ENCODE measurements at regions not wholly inside any gene's neighbourhood (a gene's known extent, or its start where the extent isn't known, plus 50 kb on each side); places are given as distances from the start of the nearest gene placed in this dataset.
"Not testable (repeated sequence)": the region's sequence is repeated elsewhere in the genome, so short reads cannot be mapped to it uniquely, and the experiment has no call there.

- DNase-seq (ENCODE audit: low read depth), result no peak
Measured at GRCh38 chr7:24134535-24134934, 149.5 kb upstream of the NPY start.

- DNase-seq (ENCODE audit: low read depth), result no peak
Measured at GRCh38 chr7:24135003-24135817, 148.8 kb upstream of the NPY start.

GRCh38 chr7:24137338-24137737 is 146.7 kb upstream of the NPY start:
- DNase-seq (ENCODE audit: low read depth), result no peak

DNA sequence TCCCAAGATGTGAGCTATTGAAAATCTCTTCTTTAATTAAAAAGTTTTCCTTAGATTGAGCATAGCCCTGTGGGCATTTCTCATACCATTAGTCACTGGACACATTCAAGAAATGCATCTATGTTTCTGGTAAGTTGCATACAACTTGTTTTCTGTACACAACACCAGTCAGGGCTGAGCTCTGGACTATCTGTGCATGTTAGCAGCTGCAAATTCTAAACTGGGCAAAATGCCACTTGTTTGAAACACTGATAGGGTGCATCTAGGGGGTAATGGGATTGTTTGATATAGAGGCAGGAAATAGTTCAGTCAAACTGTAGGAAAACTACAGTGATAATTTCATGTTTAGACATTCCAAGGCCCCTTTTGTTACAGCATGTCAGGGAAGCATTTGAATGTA is 145.6 kb upstream of the NPY start:
- no peak for DNase-seq (ENCODE audit: low read depth)

GRCh38 chr7:24140001-24140400 is 144.0 kb upstream of the NPY start:
- DNase-seq (ENCODE audit: low read depth), result no peak

DNA sequence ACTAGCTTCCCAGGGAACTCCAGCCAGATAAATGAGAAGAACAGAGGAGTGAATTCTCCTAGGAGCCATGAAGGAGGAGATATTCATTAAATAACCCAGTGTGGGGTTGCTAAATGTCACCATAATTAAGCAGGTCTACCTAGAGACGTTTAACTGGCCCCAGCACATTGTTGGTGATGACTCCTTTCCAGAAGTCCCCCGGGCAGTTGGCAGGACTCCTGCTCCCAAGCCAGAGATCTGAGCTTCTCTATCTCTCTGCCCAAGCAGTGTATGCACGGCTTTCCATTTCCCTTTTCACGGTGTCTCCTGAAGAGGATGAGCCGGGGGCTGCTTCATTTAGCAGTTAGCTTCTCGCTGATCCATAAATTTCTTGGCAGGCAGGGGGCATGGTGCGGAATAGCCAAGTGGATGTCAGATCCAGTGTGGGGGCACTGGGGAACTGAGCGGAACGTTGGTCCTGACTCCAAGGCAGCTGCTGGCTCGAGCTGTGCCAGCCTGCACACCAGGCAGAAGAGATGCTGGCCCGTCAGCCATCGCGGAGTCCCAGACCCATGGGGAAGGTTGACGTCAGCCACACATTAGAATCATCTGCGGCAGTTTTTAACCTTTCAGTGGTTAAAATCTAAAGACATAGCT is 142.0 kb upstream of the NPY start:
- no peak for DNase-seq (ENCODE audit: low read depth)

DNA sequence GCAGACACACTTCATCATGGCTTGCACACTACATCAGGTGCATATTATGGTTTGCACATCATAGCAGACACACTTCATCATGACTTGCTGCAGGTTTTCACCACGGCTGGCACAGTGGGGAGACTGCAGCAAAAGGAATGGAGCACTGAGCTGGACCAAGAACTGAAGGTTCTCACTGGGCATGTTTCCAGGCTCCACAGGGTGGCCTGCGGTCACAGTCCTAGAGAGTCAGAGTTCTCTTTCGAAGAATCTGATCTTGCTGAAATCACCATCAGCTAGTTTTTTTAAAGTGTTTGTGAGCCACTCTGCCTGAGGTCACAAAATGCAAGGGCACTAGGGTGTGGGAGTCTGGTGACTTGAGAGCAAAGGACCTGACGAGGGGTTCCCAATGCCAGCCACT is 140.4 kb upstream of the NPY start:
- DNase-seq (ENCODE audit: low read depth), result no peak

GRCh38 chr7:24151944-24152343 is 132.0 kb upstream of the NPY start:
- DNase-seq (ENCODE audit: low read depth), result no peak

- DNase-seq (ENCODE audit: low read depth), result peak; percentile 30
Measured at GRCh38 chr7:24152356-24152755, 131.6 kb upstream of the NPY start.

- DNase-seq (ENCODE audit: low read depth), result no peak
Measured at GRCh38 chr7:24152877-24153472, 131.0 kb upstream of the NPY start.

DNA sequence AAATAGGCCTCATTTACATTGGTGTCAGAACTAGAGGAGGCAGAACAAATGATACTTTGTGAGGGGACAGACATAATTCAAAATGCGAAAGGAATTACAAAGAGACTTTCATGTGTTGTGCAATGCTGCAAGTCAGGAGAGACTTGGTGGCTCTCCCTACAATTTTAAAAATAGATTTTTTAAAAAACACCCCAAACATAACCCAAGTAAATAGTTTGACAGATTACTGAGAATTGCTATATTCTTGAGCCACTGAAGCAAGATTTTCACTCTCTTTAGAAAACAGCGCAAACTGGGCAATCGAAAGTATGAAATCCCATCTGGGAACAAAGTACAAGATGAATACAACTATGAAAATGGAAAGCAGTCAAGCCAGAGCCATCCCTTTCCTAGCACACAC is 126.3 kb upstream of the NPY start:
- no peak for DNase-seq (ENCODE audit: low read depth)

DNA sequence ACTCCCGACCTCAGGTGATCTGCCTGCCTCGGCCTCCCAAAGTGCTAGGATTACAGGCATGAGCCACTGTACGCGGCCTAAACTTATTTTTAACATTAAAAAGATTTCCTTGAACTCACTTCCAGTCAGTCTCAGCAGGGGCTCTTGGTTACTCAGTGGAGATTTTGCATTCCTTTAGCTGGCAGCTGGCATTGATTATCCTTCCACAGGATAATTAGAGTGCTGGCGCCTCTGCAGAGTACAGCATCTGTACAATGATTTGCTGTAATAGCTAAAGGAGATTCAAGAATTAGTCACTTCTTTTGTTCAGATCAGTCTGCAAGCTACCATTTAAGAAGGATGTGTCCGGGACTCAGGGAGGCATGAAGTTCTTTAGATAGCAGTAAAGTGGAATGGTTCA is 125.0 kb upstream of the NPY start:
- no peak for DNase-seq (ENCODE audit: low read depth)

- no peak for DNase-seq (ENCODE audit: low read depth)
Measured at GRCh38 chr7:24164401-24164800, 119.6 kb upstream of the NPY start.

- DNase-seq (ENCODE audit: low read depth), result no peak
Measured at GRCh38 chr7:24169077-24169624, 114.8 kb upstream of the NPY start.

DNA sequence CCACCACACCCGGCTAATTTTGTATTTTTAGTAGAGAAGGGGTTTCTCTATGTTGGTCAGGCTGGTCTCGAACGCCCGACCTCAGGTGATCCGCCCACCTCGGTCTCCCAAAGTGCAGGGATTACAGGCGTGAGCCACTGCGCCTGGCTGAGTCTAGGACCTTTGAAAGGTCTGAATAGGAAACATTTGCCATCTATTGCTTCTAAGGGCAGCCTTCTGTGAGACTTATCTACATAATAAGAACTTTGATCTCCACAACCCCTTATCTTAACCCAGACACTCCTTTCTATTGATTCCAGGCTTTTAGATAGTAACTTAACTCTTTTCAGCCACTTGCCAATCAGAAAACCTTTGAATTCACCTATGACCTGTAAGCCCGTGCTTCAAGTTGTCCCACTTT is 112.0 kb upstream of the NPY start:
- not testable (repeated sequence) for DNase-seq (ENCODE audit: low read depth)

GRCh38 chr7:24172856-24173255 is 111.1 kb upstream of the NPY start:
- no peak for DNase-seq (ENCODE audit: low read depth)

- DNase-seq (ENCODE audit: low read depth), result no peak
Measured at GRCh38 chr7:24175603-24176002, 108.4 kb upstream of the NPY start.

GRCh38 chr7:24178811-24179570 is 105.0 kb upstream of the NPY start:
- DNase-seq (ENCODE audit: low read depth), result no peak

DNA sequence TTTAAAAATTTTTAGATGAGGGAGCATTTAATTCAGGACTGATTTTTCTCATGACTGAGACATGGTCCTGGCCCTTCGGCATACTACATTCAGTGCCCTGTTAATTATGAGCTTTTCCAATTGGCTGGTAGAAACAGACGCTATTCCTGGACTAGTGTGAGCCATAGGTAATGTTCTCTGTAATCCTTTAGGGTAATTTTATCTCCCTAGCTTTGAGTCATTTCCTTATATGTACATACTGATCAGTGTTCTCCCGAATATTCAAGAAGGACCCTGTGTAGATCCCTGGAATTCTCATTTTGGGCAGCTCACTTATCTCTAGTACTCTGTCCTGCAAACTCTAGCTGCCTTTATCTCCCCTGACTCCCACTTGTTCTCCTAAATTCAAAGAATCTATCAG is 92.6 kb upstream of the NPY start:
- no peak for DNase-seq (ENCODE audit: low read depth)

DNA sequence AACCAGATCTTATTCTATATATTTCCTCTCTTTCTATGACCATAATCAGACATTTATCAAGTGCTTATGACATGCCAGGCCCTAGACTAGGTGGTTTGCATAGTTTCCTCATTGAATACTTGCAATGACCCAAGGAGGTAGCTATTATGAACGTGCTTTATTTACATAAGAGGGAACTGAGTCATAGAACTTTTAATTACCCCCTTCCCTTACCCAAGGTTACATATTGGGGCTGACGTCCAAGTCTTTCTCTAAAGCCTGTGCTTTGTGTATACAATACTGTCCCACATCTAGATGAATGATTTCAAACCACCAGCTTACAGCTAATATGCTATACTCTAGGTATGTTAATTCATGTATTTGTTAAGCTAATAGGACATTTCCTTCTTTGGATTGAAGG is 91.9 kb upstream of the NPY start:
- peak; percentile 4 for DNase-seq (ENCODE audit: low read depth)

DNA sequence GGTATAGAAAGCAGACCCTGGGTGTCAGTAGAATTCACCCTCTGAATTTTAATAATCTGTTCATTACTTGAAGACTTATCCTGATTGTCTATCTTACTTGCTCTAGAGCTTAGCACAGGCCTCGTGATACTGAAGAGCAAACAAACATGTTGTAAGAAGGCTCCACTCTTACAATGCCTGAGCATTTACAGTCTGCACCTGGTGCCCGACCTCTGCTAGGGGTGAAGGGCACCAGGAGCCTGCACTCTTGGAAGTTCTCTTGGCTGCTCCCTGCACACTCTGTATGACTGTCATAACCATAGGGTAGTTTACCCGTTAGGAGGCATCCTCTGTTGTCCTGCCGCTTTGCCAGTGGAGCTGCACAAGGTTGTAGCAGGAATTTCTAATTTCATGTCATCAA is 91.3 kb upstream of the NPY start:
- no peak for DNase-seq (ENCODE audit: low read depth)

DNA sequence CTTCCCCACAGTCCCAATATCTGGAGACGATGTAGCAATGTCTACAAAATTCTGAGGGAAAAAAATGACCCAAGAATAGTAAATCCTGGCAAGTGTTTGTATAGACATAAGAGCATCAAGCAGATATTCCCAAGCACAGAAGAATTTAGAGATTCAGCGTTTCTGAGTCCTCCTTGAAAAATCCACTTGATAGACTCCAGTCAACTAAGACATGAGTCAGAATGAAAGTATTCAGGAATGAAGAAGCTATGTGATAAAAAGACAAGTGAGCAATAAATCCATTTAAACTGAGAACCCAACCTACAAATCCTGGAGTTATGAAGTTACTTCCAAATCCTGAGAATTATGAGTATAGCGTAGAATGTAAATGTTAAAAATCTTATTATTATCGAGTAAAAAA is 86.1 kb upstream of the NPY start:
- DNase-seq (ENCODE audit: low read depth), result peak; percentile 10

Measured in renal cortical epithelial cell (primary cell).